ENCODE measurements at regions not wholly inside any gene's neighbourhood (a gene's known extent, or its start where the extent isn't known, plus 50 kb on each side); places are given as distances from the start of the nearest gene placed in this dataset.

DNA sequence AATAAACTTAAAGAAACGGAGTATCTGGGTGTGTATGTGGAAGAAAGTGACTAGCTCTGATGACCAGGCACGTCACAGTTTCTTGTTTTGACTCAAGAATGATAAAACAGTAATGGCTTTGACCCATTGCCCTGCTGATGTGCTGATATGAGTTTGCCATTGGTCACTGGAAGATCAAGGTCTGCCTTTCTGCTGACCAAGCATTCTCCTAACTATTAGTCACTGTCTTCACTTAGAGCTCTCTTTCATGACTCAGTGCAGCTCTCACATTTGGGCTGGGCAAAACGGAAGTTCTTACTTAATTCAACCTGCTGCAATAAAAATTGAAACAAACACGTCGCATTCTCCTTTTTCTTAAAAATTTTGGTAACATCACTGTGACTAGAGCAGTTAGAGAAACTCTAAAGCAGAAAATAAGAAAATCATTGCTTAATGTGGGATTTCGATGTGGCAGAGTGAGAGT, 366.7 kb downstream of the BTG1 start:
- TF ChIP-seq, protein P1, sequence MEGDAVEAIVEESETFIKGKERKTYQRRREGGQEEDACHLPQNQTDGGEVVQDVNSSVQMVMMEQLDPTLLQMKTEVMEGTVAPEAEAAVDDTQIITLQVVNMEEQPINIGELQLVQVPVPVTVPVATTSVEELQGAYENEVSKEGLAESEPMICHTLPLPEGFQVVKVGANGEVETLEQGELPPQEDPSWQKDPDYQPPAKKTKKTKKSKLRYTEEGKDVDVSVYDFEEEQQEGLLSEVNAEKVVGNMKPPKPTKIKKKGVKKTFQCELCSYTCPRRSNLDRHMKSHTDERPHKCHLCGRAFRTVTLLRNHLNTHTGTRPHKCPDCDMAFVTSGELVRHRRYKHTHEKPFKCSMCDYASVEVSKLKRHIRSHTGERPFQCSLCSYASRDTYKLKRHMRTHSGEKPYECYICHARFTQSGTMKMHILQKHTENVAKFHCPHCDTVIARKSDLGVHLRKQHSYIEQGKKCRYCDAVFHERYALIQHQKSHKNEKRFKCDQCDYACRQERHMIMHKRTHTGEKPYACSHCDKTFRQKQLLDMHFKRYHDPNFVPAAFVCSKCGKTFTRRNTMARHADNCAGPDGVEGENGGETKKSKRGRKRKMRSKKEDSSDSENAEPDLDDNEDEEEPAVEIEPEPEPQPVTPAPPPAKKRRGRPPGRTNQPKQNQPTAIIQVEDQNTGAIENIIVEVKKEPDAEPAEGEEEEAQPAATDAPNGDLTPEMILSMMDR (IDR thresholded peaks at IDR 0.05; ENCODE audit: low read depth, low read length), result no peak
- TF ChIP-seq, protein P2, sequence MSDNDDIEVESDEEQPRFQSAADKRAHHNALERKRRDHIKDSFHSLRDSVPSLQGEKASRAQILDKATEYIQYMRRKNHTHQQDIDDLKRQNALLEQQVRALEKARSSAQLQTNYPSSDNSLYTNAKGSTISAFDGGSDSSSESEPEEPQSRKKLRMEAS (IDR thresholded peaks at IDR 0.05; ENCODE audit: low read depth, low read length), result no peak
